ENCODE measurements at regions not wholly inside any gene's neighbourhood (a gene's known extent, or its start where the extent isn't known, plus 50 kb on each side); places are given as distances from the start of the nearest gene placed in this dataset.
"Not testable (repeated sequence)": the region's sequence is repeated elsewhere in the genome, so short reads cannot be mapped to it uniquely, and the experiment has no call there.

GRCh38 chr4:26181616-26182015 is 139.2 kb upstream of the RBPJ start:
- no peak for DNase-seq

DNA sequence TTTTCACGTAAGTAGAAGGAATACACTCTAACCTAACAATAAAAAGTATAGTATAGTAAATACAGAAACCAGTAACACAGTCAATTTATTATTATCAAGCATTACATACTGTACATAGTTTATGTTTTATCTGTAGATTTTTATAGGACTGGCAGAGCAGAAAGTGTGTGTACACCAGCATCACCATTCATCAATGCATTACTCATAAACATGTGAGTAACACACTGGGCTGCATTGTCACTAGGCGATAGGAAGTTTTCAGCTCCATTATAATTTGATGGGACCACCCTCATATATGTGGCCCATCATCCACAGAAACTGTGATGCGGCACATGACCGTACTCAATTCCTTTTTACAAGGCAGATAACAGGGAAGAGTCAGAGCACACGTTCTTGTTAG is 137.8 kb upstream of the RBPJ start:
- DNase-seq: no peak

DNA sequence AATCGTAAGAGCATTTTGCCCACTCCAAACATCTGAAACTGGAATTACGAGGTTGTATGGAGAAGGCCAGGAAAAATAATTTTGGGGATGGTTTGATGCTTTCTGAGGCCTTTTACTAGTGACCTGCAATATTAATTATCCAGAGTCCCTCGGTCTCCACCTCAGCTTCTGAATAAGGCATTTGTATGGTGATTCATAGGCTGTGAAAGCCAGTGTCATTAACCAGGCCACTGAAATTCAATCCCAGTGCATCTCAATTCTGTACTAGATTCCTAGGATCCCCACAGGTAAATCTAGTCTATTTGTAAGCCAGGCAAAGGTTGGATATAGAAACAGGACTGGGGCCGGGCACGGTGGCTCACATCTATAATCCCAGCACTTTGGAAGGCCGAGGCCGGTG is 135.4 kb upstream of the RBPJ start:
- no peak for DNase-seq

- no peak for DNase-seq
Measured at GRCh38 chr4:26191353-26191752, 129.5 kb upstream of the RBPJ start.

DNA sequence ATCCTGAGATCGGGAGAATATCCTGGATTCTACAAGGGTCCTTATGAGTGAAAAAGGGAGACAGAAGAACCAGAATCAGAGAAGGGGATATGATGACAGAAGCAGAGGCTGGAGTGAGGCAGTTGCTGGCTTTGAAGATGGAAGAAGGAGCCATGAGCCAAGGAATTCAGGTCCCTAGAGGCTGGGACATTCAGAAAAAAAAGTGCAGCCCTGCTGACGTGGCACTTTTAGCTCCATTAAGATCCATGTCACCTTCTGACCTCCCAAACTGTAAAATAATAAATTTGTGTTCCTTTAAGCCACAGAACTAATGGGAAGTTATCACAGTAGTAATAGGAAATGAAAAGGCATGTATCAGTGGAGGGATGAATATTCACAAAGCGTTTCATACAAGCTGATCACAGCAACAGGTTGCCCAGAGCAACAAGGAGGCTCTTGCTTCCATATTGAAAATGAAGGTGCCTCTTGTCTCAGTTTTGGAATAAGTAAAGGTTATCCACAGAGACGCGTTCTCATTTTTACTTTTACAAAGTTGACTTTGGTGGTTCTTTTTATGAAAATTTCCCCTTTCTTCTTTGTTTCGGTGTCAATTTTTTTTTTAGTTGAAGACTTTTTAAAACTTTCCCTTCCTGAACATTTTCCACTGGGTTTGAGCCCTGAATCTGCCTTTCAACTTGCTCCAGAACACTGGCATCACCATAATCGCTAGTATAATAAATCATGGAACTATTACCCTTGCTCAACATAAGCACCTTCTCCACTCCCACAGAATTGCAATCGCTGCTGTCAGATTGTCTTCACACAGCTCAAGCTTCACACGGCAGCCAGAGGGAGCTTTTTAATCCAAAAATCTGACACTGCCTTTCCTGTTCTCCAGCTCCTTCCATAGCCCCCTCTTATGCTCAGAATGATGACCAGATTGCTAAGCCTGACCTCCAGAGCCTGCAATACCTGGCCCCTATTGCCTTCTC is 127.6 kb upstream of the RBPJ start:
- no peak for DNase-seq

GRCh38 chr4:26194764-26195163 is 126.0 kb upstream of the RBPJ start:
- DNase-seq: no peak

DNA sequence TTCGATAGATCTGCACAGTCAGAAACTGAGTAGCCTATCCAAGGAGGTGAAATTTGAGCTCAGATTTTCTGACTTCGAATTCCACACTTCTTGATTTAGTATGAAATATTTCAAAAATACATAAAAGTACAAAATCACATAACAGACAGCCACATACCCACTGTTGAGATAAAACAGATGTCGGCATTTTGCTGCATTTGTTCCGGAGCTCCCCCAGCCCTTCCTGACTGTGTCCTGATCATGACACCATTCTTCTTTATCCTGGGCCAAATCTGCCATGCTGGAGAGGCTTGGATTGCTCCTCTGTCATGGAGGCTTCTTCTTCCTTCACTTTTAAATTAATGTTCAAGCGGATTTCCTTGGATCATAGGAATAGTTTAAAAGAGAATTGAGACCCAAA is 124.2 kb upstream of the RBPJ start:
- no peak for DNase-seq

DNA sequence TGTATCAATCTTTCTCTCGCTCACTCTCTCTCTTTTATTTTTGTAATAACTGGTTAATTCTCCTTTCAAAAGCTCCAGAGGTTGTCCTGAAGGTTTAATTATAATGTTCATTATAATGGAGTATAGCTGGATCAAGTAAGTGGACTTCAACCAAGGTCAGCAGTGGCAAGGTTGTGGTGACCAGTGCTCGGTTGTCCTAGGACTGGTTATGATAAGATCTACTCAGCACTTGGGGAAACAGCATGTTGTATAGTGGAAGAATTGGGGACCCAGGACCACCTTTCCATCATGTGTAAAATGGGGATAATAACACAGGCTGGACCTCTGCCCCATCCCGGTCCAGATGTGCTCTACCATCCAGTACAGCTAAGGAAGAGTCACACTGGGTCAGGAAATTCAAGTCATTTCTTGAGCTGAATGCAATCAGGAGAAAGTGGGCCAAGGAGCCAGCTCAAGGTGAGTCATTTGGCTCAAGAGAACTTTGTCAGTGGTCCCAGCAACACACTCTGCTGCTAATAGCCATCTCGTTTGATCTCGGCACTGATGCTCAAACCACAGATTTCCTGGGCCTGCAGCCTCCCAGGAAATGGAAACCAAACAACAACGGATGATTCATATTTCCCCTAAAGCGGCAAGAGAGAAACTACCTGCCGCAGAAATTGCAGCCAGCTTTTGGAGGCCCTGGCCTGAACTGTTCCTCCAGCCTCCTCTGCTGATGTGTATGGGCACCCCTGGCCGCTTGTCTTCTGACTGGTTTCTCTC is 123.6 kb upstream of the RBPJ start:
- DNase-seq: peak in 1 of 2 donors; percentile 37

- not testable (repeated sequence) for DNase-seq
Measured at GRCh38 chr4:26198931-26199330, 121.9 kb upstream of the RBPJ start.

- no peak for DNase-seq
Measured at GRCh38 chr4:26199596-26199995, 121.2 kb upstream of the RBPJ start.

- DNase-seq: peak in 1 of 2 donors; percentile 29
Measured at GRCh38 chr4:26201120-26201519, 119.7 kb upstream of the RBPJ start.

- DNase-seq: no peak
Measured at GRCh38 chr4:26204249-26204825, 116.5 kb upstream of the RBPJ start.

DNA sequence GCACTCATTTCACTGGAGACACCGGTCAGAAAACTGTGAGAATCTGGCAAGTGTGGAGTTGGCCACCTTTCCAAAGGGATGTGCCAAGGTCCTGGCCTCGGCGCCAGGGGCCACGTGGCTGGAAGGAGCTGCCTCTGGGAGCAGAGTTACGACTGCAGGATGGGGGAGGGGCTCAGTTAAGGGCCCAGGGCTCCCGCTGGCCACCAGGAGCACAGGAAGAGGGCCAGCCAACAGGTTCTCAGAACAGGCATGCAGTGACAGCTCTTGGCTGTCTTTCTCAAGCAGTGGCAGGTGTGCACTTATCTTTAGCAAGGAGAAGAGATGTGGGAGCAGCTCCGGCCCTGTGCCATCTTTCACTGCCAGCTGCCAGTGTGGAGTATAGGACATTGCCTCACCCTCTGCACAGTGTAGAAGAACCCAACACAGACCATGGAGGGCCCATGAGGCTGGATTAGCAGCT is 115.9 kb upstream of the RBPJ start:
- no peak for DNase-seq

DNA sequence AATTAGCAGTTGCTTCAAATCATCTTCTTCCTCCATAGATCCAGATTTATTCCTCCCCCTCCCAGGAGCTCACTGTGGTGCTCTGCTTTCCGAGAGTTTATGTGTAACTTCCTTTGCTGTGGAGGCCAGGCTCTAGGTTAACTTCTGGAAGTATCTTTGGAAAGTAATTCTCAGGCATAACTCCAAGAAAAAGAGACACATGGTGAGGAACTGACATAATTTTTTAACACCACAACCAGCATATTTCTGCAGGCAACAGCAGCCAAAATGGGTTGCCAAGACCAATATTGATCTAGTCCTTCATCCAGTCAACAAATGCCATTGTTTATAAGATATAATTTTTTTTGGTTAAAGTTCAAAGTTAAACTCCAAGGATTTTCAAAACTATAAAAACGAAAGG is 114.5 kb upstream of the RBPJ start:
- DNase-seq: no peak

- no peak for DNase-seq
Measured at GRCh38 chr4:26206999-26207398, 113.8 kb upstream of the RBPJ start.

GRCh38 chr4:26207631-26208030 is 113.2 kb upstream of the RBPJ start:
- DNase-seq: no peak

GRCh38 chr4:26208237-26208994 is 112.4 kb upstream of the RBPJ start:
- DNase-seq: no peak

DNA sequence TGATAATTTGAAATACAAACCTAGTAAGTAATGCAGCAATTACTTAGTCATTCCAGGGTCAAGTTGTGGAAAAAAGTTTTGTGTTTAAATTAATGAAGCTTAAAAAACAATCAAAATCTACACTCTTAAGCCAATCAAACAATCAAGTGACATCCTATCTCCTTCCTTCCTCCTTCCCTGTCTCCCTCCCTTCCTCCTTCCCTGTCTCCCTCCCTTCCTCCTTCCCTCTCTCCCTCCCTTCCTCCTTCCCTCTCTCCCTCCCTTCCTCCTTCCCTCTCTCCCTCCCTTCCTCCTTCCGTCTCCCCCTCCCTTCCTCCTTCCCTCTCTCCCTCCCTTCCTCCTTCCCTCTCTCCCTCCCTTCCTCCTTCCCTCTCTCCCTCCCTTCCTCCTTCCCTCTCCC is 111.4 kb upstream of the RBPJ start:
- DNase-seq: not testable (repeated sequence)

- no peak for DNase-seq
Measured at GRCh38 chr4:26212528-26212927, 108.3 kb upstream of the RBPJ start.

GRCh38 chr4:26213317-26213716 is 107.5 kb upstream of the RBPJ start:
- DNase-seq: no peak

DNA sequence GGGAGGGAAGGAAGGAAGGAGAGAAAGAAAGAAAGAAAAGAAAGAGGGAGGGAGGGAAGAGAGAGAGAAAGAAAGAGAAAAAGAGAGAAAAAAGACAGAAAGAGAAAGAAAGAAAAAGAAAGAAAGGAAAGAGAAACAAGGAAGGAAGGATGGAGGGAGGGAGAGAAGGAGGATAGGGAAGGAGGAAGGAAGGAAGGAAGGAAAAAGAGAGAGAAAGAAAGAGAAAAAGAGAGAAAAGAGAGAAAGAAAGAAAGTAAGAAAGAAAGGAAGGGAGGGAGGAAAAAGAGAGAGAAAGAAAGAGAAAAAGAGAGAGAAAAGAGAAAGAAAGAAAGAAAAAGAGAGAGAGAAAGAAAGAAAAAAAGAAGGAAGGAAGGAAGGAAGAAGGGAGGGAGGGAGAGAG is 105.8 kb upstream of the RBPJ start:
- no peak for DNase-seq

DNA sequence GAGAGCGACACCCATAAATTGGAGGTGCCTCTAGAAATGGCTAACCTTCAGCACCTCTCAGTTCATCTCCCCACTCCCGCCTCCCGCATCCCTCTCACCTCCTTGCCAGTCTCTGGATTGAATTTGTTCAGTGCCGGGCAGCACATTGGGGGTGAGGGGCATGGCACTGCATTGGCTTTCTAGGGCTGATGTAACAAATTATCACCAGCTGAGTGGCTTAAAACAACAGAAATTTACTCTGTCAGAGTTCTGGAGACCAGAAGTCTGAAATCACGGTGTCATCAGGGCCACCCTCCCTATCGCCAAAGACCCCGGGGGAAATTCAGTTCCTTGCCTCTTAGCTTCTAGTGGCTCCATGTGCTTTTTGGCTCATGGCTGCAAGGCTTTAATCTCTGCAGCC is 105.1 kb upstream of the RBPJ start:
- DNase-seq: no peak

DNA sequence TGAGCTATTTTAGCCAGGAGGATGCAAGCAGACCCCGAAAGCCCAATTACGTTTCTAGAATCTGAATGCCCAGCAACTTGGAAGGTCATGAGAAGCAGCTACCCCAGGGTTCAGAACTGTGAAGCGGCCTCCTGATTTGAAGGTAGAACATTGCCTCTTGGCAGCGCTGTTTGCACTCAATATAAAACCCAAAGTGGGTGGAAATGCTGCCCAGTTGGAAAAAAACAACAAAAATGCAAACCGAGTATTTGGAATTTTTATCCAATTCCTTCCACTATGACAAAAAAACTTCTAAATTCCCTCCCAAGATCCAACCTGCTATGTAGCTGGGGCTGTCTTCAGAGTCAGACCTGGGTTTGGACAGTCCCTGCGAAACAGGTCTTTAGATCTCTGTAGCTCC is 103.3 kb upstream of the RBPJ start:
- no peak for DNase-seq
